Retinal pigment epithelial cell (primary cell): ENCODE measurements at regions not wholly inside any gene's neighbourhood (a gene's known extent, or its start where the extent isn't known, plus 50 kb on each side); places are given as distances from the start of the nearest gene placed in this dataset.

Experiments used
- DNase-seq: peaks from one replicate; pipeline ENCODE4 v3.0.0-alpha.2; 2010; ENCODE audit warnings: low read depth
- H3K4me3 ChIP-seq: 2 replicates; pipeline ENCODE4 v1.5.1; 2011; ENCODE audit warnings: mild to moderate bottlenecking, low read length, control low read depth, moderate library complexity
- TF ChIP-seq, protein P1 (sequence below): conservative IDR thresholded peaks from 2 replicates; pipeline ENCODE4 v1.5.1; 2011; ENCODE audit warnings: low read depth, low read length, control low read depth, inconsistent platforms

- TF ChIP-seq, protein P1, sequence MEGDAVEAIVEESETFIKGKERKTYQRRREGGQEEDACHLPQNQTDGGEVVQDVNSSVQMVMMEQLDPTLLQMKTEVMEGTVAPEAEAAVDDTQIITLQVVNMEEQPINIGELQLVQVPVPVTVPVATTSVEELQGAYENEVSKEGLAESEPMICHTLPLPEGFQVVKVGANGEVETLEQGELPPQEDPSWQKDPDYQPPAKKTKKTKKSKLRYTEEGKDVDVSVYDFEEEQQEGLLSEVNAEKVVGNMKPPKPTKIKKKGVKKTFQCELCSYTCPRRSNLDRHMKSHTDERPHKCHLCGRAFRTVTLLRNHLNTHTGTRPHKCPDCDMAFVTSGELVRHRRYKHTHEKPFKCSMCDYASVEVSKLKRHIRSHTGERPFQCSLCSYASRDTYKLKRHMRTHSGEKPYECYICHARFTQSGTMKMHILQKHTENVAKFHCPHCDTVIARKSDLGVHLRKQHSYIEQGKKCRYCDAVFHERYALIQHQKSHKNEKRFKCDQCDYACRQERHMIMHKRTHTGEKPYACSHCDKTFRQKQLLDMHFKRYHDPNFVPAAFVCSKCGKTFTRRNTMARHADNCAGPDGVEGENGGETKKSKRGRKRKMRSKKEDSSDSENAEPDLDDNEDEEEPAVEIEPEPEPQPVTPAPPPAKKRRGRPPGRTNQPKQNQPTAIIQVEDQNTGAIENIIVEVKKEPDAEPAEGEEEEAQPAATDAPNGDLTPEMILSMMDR, result no peak
- no peak overlapping the region for H3K4me3 ChIP-seq
- DNase-seq, result no peak
Measured at GRCh38 chr4:26181616-26182015, 139.2 kb upstream of the RBPJ start.

GRCh38 chr4:26183017-26183416 lies 137.8 kb upstream of the RBPJ start:
- TF ChIP-seq, protein P1, result no peak
- H3K4me3 ChIP-seq, result no peak overlapping the region
- no peak for DNase-seq

- TF ChIP-seq, protein P1, result no peak
- no peak overlapping the region for H3K4me3 ChIP-seq
- no peak for DNase-seq
Measured at GRCh38 chr4:26185436-26185835, 135.4 kb upstream of the RBPJ start.

DNA sequence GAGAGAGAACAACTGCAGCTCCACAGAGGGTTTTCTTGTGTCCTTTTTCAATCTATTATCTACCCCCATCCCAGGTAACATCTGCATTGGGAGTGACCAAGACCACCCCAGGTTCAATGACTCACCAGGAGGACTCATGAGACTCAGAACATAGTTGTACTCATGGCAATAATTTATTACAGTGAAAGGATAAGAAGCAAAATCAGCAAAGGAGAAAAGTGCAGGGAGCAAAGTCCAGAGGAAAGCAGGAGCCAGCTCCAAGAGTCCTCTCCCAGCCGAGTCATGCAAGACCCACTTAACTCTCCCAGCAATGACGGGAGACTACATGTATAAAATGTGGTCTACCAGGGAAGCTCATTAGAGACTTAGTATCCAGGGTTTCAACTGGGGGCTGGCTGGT lies 129.5 kb upstream of the RBPJ start:
- no peak for DNase-seq
- TF ChIP-seq, protein P1, result no peak
- H3K4me3 ChIP-seq, result no peak overlapping the region

- TF ChIP-seq, protein P1, result peak; percentile 19
- DNase-seq, result no peak
Measured at GRCh38 chr4:26192899-26193869, 127.6 kb upstream of the RBPJ start.

GRCh38 chr4:26194764-26195163 lies 126.0 kb upstream of the RBPJ start:
- DNase-seq, result no peak
- no peak overlapping the region for H3K4me3 ChIP-seq
- TF ChIP-seq, protein P1, result no peak

More at GRCh38 chr4:26192899-26193869, 127.6 kb upstream of the RBPJ start:
- H3K4me3 ChIP-seq, result no peak overlapping the region

DNA sequence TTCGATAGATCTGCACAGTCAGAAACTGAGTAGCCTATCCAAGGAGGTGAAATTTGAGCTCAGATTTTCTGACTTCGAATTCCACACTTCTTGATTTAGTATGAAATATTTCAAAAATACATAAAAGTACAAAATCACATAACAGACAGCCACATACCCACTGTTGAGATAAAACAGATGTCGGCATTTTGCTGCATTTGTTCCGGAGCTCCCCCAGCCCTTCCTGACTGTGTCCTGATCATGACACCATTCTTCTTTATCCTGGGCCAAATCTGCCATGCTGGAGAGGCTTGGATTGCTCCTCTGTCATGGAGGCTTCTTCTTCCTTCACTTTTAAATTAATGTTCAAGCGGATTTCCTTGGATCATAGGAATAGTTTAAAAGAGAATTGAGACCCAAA lies 124.2 kb upstream of the RBPJ start:
- TF ChIP-seq, protein P1, result no peak
- DNase-seq, result no peak
- no peak overlapping the region for H3K4me3 ChIP-seq
